ENCODE measurements at regions not wholly inside any gene's neighbourhood (a gene's known extent, or its start where the extent isn't known, plus 50 kb on each side); places are given as distances from the start of the nearest gene placed in this dataset.

- TF ChIP-seq, protein P1, sequence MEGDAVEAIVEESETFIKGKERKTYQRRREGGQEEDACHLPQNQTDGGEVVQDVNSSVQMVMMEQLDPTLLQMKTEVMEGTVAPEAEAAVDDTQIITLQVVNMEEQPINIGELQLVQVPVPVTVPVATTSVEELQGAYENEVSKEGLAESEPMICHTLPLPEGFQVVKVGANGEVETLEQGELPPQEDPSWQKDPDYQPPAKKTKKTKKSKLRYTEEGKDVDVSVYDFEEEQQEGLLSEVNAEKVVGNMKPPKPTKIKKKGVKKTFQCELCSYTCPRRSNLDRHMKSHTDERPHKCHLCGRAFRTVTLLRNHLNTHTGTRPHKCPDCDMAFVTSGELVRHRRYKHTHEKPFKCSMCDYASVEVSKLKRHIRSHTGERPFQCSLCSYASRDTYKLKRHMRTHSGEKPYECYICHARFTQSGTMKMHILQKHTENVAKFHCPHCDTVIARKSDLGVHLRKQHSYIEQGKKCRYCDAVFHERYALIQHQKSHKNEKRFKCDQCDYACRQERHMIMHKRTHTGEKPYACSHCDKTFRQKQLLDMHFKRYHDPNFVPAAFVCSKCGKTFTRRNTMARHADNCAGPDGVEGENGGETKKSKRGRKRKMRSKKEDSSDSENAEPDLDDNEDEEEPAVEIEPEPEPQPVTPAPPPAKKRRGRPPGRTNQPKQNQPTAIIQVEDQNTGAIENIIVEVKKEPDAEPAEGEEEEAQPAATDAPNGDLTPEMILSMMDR (IDR thresholded peaks at IDR 0.05), result no peak
- TF ChIP-seq POLR2A (IDR thresholded peaks at IDR 0.05), result no peak
Observed at GRCh38 chr2:122884889-122885288, 1129.4 kb downstream of the TSN start.

Measured in Peyer's patch (tissue), 4 donors.